HT-29 (cell line): ENCODE measurements at regions not wholly inside any gene's neighbourhood (a gene's known extent, or its start where the extent isn't known, plus 50 kb on each side); places are given as distances from the start of the nearest gene placed in this dataset.
A peak's percentile ranks its signal among the peaks of the same experiment; 100 is the strongest.
"Not testable (repeated sequence)": the region's sequence is repeated elsewhere in the genome, so short reads cannot be mapped to it uniquely, and the experiment has no call there.

Experiments
- DNase-seq: peaks from one replicate; pipeline ENCODE4 v3.0.0-alpha.2; 2015; ENCODE audit warnings: low spot score

DNA sequence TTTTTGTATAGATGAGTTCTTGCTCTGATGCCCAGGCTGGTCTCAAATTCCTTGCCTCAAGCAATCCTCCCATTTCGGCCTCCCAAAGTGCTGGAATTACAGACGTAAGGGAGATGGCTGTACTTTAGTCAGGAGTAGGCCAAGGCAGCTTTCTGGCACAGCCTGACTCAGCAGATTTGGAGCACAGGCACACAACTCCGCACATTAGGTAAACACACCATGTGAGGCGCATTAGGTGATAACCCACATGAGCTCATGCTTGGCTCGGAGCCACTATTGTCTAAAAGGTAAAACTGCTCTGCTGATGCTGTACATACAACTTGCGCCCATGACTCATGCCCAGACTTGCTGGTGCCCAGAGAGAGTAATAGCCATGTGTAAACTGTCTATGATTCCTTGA, 1157.9 kb downstream of the TAF11L14 start:
- DNase-seq = peak; percentile 71

DNA sequence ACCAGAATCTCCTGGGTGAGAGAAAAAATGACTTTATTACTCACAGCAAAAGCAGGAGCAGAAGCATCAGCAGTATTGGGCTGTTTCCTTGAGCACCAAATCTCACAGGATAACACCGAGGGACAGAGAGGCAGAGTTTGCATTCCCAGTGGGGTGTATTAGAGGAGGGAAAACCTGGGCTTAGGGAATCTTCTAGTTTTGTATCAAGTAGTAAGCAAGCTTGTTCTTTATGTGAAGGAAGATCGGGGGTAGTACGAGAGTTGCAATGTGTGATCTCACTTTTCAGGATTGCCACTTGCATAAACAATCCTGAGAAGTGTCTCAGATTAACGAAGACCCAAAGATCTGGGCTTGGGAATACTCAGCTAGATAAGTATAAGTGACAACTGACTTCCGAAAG, 1163.0 kb downstream of the TAF11L14 start:
- no peak for DNase-seq

DNA sequence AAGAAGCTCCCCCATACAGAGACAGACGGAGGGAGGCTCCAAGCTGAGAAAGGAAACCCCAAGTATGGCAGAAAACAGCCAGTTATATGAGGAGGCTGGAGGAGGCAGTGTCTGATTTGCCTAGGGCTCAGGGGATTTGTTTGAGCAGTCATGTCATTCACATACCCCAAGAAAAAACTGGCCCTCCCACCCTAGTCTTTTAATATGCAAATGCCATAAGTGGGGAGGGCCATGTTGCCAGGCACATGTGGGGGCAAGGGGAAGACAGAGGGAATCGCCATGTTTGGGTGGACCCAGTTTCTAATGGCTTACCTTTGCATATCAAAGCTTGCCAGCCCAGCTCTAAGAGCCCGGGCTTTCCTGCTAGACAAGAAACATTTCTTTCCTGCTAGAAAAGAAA, 1163.8 kb downstream of the TAF11L14 start:
- DNase-seq = no peak

DNA sequence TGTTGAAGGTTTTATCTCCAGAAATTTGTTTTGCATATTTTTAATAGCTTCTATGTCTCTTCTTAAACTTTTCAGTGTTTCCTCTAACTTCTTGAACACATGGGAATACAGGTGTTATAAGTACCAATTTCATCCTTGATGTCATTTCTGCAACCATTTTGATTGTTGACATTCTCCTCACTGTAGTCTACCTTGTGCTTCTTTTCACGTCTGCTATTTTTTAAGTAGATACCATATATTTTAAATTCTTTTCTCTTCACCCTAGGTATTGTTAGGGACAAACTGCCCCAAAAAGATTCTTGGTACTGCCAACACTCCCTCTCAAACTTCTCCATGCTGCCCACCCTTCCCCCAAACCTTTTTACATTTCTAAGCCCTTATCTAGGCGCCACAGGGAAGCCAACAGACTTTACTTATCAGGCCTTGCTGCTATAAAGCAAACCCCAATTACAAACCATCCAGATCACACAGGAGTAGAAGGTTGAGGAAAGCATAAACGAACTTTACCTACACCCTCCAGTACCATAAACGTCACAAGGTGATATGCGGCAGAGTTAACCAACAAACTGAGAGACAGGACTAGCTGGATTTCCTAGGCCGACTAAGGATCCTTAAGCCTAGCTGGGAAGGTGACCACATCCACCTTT, 1165.3 kb downstream of the TAF11L14 start:
- no peak for DNase-seq

DNA sequence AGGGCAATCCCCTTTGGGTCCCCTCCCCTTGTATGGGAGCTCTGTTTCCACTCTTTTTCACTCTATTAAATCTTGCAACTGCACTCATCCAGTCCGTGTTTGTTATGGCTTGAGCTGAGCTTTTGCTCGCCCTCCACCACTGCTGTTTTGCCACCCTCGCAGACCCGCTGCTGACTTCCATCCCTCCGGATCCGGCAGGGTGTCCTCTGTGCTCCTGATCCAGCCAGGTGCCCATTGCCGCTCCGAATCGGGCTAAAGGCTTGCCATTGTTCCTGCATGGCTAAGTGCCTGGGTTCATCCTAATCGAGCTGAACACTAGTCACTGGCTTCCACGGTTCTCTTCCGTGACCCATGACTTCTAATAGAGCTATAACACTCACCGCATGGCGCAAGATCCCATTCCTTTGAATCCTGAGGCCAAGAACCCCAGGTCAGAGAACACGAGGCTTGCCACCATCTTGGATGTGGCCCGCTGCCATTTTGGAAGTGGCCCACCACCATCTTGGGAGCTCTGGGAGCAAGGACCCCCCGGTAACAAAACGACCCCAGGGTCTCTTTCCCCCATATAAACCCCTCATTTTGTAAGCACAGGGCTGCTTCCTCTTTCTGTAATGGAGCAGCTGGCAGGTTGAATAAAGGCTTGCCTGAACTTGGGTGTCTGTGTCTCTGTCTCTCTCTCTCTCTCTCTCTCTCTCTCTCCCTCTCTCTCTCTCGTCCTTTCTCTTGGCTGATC, 1166.2 kb downstream of the TAF11L14 start:
- no peak for DNase-seq

DNA sequence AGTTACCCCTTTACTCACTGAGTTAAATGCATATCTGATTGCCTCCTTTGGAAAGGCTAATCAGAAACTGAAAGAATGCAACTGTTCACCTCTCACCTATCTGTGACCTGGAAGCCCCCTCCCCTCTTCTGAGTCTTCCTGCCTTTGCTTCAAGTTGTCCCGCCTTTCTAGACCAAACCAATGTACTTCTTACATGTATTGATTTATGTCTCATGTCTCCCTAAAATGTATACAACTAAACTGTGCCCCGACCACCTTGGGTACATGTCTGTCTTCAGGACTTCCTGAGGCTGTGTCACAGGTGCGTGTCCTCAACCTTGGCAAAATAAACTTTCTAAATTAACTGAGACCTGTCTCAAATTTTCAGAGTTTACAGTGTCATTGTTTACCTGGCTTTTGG, 1167.2 kb downstream of the TAF11L14 start:
- not testable (repeated sequence) for DNase-seq

DNA sequence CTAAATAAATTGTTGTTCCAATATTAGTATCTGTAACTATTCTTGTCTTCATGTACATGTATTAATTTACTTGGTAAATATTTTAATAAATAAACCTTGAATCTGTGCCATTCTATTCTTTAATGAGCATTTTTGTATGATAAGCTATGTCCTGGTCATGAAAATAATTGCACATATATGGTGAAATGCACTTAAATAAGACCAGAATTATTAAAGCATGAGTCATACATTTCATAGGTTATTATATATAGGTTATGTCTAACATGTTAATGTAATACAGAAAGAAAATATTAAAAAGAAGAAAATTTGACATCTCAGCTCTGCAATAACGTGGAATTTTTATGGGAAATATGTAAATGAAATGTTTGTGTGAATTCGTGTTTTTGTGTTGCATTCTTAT, 1168.1 kb downstream of the TAF11L14 start:
- no peak for DNase-seq

DNA sequence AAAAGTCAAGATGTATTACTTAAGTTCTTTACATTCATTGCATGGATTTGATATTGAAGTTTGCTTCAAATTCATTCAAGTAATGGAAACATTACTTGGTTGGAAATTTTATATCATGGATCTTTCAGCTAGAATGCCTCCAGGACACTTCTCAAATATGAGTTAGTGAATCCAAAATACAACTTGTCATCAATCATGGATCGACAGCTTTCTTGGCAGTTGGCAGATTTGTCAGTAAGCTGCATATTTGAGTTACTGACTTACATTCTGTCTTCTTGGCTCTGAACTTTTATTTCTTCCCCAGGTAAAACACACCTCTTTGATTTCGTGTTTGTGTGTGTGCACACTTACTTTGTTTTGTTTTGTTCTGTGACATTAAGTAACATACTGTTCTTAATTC, 1171.1 kb downstream of the TAF11L14 start:
- no peak for DNase-seq

DNA sequence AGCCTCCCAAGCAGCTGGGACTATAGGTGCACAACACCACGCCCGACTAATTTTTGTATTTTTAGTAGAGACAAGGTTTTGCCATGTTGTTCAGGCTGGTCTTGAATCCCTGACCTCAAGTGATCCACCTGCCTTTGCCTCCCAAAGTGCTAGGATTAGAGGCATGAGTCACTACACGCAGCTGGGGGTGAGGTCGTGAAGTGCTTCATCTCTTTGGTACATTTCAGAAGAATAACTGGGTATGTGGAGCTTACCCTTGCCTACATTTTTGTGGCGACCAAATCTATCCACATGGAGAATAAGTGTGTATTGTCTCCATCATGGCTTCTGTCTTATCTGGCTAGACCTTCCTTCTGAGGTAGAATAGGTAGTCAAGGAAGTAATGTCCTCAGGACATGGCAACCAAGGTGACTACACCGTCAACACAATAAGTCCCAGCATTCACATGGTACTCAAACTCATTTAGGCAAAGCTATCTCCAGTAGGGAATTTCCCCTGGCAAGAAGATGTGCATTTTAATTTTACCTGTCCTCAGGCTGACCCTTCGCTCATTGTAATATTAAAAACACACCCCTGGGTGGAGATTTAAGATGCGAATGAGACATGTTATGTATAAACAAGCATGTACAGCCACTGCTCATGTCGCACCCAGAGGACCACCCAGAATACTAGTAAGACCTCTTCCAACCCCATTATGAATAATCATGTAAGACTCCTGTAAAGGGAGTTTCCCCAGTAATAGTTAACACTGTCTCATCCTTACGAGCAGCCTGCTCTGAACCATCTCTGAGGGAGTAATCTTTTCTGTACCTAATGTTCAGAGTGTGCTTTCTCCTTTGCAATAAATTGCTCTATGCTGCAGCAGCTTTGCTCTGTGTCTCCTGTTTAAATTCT, 1173.2 kb downstream of the TAF11L14 start:
- DNase-seq = no peak

DNA sequence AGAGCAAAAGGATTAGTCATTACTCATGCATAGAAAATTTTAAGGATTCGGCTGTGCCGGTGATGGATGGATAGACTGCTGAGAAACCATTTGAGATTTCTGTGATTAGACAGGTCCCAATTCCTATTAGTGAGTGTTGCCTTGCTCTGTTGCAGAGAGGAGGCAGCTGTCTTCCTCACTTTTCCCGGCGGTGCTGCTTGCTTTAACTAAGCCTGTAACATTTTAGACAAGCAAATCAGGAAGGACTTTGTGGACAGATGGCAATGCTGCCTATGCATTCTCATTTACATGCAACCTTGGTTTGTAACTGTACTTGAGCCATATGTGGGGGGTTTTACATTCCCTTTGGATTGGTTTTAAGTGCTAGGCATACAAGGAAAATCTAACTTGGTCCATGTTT, 1176.3 kb downstream of the CDH18 start:
- no peak for DNase-seq

DNA sequence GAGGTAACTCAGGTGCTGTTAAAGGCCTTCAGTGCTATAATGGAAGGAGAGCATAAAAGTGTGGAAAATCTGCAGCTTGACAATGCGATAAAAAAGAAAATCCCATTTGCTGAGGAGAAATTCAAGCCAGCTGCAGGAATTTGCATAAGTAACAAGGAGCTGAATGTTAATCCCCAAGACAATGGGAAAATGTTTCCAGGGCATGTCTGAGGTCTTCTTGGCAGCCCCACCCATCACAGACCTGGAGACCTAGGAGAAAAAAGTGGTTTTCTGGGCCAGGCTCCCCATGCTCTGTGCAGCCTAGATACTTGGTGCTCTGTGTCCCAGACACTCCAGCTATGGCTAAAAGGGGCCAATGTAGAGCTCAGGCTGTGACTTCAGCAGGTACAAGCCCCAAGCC, 1159.6 kb downstream of the CDH18 start:
- no peak for DNase-seq

DNA sequence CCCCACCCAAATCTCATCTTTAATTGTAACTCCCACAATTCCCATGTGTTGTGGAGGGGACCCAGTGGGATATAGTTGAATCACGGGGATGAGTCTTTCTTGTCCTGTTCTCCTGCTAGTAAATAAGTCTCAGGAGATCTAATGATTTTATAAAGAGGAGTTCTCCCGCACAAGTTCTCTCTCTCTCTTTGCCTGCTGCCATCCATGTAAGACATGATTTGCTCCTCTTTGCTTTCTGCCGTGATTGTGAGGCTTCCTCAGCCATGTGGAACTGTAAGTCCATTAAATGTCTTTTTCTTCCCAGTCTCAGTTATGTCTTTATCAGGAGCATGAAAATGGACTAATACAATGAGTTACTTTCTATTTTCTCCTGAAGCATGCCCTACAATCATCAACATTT, 1158.5 kb downstream of the CDH18 start:
- no peak for DNase-seq

DNA sequence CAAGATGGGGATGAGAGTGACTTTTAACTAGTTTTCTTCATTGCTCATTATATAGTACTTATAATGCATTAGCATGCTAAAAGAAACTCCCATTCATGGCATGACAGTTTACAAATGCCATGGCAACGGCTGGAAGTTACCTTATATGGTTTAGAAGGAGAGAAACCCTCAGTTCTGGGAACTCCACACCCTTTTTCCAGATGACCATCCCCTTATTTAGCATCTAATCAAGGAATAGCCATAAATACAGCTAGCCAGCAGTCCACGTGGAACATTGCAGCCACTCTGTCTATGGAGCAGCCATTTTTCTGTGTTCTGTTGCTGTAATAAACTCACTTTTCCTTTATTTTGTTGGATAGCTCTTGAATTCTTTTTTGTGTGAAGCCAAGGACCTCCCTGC, 1137.8 kb downstream of the CDH18 start:
- no peak for DNase-seq

DNA sequence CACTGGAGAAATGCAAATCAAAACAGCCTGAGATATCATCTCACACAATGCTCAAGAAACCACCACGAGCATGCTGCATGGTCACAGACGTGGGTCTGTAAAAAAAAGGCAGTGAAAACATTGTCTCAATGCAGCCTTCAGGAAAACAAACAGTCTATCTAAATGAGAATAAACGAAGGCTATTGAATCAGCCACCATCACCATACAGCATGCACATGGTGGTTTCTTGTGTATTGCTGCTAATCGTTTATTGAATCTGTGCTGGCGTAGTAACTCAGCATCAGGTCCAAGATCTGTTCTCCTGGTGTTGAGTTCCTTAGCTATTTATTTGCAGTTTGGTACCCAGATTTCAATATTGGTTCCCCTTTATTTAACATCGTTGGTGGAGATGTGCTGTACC, 1115.0 kb downstream of the CDH18 start:
- DNase-seq = no peak

DNA sequence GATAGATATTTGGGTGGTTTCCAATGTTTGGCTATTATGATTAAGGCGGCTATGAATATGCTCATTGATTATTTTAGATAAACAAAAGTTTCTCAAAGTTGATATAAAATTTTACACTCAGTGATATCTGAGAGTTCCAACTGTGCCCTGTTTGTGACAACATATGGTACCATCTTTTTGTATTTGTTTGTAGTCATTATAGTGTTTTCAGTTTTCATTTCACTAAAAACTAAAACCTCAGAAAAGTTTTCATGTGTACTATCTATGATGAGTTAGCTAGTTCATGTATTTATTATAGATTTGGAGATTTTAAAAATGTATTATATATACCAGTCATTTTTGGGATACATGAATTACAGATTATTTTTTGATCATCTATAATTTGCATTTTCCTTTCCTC, 1111.4 kb downstream of the CDH18 start:
- DNase-seq = no peak

DNA sequence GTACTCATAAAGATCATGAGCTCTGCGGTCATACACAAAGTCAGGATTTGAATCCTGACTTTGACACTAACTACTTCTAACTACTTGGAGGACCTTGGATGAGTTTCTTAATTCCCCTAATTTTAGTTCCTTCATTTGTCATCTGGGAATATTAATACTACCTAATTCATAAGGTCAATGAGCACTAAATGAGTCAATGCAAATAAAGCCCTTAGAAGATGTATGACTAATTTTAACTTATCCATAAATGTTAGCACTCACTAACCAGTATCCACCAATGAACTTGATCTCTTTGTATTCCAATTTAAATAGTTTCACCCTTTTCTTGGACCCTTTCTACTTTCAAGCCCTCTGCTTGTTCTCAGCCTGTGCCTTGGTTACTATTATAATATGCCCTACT, 1106.4 kb downstream of the CDH18 start:
- DNase-seq = no peak

DNA sequence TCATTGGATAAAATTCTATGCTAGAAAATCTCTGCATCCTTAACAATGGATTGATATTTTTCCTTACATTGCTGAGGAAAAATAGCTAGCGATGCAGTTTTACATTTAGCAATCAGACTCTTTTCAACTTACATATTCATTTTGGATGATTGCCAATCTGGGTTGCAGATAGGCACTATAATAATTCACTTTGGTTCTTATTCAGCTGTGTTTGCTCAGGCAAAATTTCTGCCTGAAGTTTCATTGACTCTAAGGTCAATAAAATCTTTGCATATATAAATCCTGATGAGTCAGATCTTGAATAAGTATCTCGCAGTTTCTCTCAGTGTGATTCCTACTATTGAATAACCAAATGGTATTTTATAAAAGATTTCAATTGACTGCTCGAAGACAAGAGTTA, 1105.8 kb downstream of the CDH18 start:
- DNase-seq = no peak

DNA sequence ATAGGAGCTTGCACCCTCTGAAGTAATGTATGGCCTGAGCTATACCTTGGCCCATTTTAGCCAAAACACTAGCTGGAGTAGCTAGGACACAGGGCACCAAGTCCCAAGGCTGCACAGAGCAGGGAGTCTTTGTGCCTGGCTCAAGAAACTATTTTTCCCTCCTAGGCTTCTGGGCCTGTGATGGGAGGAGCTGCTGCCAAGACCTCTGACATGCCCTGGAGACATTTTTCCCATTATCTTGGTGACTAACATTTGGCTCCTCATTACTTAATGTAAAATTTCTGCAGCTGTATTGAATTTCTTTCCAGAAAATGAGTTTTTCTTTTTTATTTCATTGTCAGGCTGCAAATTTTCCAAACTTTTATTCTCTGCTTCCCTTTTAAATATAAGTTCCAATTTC, 1099.2 kb downstream of the CDH18 start:
- DNase-seq = no peak

DNA sequence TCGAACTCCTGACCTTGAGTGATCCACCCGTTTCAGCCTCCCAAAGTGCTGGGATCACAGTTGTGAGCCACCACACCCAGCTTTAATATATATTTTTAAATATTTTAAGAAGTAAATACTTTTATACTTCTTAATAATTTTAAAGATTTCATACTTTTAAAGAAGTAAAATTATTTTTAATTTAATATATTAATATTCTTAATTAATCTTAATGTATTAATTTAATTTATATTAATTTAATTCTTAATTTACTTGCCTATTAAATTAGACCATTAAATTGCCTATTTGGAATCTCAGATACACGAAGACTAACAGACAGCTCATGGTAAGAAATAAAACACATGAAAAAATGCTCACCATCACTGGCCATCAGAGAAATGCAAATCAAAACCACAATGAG, 1087.4 kb downstream of the CDH18 start:
- no peak for DNase-seq

DNA sequence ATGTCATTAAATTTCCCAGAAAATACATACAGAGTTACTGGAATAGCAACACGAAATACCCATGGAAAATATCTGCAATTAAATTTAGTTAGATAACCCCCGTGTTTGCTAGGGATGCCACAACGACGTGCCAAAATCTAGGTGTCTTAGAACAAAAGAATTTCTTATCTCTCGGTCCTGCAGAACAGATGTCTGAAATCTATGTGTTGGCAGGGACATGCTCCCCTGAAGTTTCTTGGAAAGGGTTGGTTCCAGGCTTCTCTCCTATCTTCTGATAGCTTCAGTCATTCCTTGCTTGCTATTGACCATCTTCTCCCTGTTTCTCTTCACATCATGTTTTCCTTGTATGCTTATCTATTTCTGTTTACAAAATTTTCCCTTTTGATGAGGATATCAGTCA, 1067.0 kb downstream of the CDH18 start:
- DNase-seq = no peak

DNA sequence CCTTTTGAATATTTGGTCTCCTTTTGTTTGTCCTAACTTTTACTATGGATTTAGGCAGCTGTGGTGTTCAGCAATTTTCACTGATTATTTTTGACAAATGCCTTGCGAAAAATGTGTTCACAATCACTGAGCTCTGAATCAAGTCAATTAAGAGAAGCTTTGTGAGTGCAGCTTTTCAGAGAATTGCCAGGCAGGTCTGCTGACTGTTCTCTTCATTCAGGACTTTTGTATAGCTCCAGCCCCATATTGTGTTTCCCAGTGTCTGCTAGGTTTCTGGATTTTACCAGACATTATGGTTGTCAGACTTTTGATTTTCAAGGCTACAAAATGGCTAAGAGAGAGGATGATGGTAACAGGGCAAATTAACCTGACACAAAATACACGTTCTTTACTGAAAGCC, 1055.9 kb downstream of the CDH18 start:
- DNase-seq = no peak

DNA sequence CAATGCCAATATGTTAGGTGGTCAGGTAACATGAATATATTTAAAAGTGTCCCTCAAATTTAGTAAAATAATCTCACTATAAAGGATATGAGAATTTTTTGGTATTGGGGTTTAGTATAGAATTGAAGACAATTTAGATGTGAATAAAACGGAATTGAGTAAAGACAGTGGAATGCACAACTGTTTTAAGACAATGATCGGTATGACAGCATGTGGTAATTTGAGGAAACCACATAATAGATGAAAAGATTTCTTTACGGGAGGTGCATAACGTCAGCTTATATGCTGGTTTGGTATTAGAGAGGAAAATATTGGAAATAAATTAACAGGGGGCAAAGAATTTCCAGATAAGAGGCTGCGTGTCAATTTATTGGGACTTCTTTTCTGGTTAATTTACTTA, 1043.2 kb downstream of the CDH18 start:
- no peak for DNase-seq

DNA sequence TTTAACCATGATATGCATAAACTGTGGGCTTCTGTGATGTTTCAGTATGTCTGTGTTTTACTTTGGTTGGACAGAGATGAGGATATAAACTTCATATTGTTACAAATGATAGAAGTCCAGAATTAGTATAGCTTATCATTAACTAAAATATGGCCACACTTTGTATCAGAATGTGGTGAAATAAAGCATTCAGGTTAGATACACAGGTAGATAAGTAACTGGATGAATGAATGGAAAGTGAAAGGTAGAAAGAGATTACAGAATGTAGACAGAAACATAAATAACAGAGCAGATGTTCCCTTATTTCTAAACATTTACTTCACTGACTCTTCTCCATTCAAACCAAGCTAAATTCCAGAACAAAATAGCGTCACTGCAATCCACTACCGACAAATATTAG, 1033.8 kb downstream of the CDH18 start:
- no peak for DNase-seq
